HS-5 (cell line): ENCODE measurements at regions not wholly inside any gene's neighbourhood (a gene's known extent, or its start where the extent isn't known, plus 50 kb on each side); places are given as distances from the start of the nearest gene placed in this dataset.

ENCODE experiments used
- DNase-seq: peaks from one replicate; pipeline ENCODE4 v3.0.0-alpha.2; 2012; ENCODE audit warnings: low read depth

DNA sequence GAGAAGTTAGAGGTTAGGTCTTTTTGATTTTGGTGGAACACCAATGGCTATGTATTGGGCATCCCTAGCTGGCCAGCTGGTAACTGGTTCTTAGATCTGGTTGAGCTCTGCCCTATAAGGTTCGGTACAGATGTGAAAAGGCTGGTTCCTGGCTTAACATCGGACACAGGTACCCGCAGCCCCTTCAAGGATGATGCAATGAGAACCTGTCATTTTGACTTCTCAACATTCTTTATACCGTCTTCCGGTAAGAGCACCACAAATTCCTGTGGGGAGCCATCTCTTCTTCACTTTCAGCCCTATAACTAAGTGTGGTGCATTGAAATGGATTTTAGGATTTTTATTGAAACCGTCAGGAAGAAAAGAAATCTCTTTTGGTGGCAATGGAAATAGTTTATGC is 222.8 kb downstream of the ADAMTS9 start:
- DNase-seq = no peak

DNA sequence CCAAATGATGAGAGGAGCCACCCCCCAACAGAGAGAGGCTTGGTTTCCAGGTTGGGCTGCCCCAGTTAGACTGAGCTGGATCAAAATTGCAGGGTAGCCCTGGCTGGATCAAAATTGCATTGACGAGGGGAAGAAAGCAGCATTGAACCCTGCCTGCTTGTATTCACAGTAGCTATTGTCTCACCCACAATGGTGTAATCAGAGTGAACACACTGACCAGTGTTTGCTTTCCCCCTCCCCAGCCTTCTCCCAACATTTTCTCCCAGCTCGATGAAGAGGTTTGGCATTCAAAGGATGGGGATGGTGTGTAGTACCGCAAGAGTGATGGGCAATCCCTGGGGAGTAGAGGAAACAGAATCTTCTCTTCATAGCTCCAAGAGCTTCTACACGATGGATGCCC is 223.8 kb downstream of the ADAMTS9 start:
- DNase-seq = no peak

DNA sequence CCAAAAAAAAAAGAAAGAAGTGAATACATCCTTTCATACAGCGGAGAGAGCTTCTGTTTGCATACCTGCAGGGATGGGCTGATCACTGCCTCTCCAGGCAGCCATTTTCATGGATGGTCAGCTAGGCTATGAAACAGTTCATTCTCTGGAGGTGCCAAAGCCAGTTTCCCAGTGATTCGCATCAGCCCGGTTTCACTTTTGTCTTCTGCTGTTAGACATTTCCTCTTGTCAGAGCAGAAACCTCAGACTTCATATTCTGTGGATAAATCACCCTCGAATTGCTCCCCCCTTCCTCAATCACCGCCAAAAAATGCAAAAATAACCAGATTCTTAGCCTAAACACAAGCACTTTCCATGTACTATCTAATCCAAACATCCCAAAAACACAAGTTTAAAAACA is 225.6 kb downstream of the ADAMTS9 start:
- DNase-seq = peak; percentile 88

DNA sequence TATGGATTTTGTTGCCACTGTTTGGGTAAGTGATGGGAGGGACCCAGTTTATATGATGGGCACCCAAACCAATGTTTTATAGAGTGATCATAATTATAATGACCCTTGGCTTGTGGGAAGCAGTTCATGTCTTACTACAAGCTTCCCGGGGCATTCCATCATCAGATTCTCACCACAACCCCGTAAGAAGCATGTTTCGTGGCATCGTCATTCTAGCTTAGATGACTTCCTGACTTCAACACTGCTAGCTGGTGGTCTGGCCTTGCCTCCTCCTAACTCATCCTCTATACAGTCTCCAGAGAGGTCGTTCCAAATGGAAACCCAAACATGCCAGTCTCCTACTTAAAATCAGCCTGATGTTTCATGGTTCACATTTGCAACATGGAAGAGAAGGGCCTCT is 226.9 kb downstream of the ADAMTS9 start:
- DNase-seq = peak; percentile 73

DNA sequence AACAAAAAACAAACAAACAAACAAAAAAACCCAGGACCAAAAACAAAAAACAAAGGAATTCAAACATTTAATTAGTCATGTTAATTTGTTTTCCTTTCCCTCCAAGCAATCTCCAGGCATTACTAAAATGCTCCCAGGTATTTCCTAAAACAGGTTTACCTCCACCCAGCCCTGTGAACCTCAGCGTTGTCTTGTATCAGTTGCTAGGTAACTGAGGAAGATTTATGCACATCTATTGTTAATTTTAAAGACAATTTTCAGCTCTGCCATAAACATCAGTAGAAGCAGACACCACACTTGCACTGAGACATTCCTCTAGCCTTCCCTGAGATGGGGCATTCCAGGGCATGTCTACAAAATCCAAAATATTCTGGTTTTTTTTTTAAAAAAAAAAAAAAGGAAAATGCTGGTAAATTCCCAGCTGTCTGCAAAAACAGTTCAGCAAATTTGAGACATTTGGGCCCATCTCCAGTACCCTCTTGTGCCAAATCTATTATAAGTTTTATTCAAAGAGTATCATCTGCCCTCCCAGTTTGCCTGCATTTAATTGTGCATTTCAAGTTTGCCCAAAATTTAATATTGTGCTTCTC is 227.6 kb downstream of the ADAMTS9 start:
- DNase-seq = no peak

DNA sequence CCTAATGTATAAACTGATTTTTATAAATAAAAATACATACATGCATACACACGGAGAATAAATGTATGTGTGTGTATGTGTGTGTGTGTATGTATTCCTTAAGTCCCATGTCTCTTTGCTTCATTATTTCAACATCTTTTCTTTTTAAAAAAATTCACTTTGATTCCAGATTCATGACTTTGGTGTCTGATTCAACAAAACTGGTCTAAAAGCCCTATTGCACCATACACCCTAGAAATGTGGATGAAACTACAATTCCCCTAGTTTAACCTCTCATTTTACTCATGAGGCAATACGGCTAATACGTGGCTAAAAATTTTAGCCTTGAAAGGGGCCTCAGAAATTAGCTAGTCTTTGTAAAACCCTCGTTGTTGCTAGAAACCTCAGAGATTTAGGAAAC is 228.1 kb downstream of the ADAMTS9 start:
- no peak for DNase-seq

DNA sequence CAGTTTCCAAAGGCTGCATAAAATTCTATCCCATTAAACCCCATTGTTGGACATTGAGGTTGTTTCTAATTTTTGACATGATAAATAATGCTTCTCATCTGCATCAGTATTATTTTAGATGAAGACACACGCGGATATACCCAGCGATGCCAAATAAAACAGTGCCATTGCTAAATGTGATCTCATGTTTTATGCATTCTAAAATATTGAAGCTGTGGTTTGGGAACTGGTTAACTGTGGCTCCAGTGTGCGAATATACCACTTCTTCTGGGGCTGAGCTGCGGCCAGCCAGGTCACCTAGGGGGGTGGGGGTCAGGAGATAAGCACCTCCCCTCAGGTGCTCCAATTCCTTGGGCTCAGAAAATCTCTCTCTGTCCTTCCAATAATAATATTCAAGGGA is 230.0 kb downstream of the ADAMTS9 start:
- DNase-seq = no peak

DNA sequence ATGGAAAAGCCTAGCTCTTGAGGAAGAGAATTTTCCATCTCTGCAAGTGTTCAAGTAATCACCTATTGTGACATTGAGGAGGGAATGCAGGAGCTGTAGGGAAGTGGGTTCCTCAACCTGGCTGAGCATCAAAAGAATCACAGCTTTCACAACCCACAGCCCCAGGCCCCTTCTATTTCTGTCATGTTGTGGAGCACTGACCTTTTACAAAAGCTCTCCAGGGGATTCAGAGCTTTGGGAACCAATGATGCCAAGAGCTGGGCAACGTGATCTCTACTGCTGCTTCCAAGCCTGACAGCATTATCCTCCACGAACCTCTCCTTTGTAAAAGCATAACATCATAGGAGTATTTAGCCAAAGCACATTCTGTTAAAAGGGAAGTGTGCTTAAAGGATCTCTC is 231.1 kb downstream of the ADAMTS9 start:
- no peak for DNase-seq

DNA sequence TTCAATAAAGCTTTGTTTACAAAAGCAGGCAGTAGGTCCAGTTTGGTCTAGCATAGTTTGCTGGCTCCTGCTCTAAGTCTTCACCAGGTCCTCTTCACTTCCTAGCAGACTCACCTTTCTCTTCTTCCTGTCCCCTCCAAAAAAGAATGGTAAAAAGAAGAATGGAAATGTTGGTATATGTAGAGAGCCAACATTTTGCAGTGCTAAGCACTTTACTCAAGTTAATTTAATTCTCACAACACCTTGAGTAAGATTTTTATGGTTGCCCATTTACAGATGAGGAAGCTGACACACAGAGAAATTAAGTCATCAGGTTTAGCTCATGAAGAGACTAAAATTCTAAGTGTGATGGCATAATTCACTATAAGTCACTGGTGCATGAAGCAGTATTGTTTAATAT is 230.1 kb upstream of the PRICKLE2 start:
- DNase-seq = no peak

DNA sequence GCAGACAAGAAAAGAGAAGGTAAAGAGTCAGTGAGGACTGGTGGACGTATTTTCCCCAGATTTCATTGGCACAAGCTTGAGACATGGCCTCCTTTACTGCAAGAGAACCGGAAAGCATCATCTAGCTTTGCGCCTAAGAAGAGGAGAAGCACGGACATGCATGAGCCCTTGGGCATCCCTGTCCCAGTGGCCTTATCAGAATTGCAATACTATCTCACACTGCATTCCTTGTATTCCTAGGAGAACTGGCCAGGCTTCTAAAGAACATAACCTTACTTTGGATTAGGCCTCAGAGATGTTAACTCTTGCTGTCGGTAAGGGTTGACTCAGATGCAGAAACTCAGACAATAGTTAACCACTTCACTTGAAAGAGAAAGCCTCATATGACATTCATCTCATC is 229.5 kb upstream of the PRICKLE2 start:
- no peak for DNase-seq

DNA sequence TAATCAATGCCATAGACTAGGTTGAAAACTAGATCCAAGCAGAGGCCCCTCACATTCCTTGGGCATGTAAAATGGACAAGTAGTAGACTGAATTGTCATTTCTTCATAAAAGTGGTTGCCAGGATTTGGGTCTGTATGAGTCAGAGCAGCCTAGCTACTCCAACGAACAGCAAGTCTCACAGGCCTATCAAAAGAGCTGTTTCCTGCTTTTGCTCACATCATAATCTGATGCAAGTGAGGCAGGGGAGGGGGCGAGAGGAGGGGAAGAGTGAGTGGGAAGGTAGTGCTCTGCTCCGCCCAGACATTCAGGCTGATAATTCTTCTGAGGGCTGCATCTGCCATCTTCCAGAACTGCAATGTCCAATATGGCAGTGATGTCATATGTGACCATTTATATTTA is 228.9 kb upstream of the PRICKLE2 start:
- no peak for DNase-seq

DNA sequence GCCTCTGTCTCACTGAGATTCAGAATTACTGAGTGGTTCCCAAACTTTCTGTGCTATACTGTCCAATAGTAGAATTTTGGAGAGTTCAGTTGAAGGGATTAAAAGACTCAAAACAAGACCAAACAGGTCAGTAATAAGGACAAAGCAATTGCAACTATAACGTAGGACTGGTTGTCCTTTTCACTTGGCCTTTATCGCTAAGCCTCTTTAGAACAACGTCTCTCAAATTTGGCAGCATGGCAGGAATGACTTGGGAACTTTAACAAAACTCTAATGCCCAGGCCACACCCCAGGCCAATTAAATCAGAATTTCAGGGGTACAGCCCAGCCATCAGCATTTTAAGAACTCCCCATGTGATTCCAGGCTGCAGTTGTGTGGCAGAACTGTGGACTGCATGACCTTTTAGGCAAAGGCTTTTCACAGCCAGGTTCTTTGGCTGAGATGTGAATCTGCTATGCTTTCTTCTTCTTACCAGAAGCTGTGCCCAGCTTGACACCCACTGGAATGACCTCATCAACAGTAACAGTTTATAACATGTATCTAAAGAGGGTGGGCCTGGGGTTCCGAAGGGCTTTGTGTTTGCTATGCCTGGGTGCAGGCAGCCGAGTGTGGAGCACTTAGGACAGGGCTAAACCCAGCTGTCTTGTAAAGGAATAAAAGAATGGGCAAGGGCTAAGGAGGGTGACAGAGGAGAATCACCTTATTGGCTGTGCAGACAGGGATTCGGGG is 226.2 kb upstream of the PRICKLE2 start:
- DNase-seq = no peak

DNA sequence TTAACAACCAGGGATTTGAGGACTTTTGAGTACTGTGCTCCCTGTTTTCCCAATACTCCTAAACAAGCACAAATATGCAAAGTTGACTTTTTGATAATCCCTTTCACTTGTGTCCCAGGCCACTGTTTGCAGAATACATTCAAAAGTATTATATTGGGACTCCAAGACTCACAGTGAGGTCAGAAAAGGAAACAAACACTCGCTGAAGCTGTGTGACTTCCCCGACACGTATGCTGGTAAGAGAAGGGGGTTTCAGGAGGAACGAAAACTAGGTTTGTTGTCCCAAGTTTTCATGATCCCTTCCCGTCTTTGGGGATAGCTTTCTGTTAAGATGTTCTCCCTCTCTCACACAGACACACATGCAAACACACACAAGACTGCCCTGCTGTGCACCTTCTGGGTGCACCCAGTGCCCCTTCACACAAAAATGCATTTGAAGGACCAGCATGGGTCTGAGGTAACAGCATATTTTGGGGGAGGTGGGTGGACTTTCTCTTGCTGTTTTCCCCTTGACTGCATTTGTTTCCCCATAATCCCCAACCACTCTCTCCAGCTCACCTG is 225.2 kb upstream of the PRICKLE2 start:
- DNase-seq = no peak

DNA sequence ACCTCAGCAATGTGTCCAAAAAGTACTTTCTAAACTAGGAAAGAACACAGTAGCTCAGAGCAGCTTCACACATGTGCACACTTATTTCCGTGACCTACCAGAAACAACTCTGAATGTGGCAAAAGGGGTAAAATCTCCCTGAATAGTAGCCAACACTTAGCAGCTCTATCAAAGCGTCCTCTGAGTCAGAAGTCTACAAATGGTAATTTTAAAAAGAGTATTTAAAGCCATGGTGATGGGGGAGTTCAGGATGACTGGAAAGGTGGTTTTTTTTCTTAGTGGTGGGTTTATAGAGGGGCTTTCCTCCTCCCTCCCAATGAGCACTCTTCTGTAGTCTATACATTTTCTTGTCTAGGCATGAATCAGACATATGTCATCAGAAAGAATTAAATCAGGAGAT is 223.8 kb upstream of the PRICKLE2 start:
- no peak for DNase-seq

DNA sequence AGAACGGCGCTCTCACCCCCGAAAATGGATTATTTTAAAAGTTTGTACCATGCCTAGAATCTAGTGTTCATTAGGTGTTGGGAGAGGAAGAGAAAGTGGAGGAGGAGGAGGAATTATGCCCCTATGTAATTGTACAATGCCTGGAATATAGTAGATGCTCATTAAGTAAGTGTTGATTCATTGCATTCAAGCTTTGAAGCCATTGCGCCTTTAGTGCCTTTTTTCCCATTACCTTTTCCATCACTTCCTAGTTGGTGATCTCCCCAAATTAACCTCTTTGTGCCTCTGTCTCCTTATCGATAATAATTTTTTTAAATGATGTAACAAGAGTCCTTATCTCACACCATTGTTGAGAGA is 220.7 kb upstream of the PRICKLE2 start:
- DNase-seq = no peak

DNA sequence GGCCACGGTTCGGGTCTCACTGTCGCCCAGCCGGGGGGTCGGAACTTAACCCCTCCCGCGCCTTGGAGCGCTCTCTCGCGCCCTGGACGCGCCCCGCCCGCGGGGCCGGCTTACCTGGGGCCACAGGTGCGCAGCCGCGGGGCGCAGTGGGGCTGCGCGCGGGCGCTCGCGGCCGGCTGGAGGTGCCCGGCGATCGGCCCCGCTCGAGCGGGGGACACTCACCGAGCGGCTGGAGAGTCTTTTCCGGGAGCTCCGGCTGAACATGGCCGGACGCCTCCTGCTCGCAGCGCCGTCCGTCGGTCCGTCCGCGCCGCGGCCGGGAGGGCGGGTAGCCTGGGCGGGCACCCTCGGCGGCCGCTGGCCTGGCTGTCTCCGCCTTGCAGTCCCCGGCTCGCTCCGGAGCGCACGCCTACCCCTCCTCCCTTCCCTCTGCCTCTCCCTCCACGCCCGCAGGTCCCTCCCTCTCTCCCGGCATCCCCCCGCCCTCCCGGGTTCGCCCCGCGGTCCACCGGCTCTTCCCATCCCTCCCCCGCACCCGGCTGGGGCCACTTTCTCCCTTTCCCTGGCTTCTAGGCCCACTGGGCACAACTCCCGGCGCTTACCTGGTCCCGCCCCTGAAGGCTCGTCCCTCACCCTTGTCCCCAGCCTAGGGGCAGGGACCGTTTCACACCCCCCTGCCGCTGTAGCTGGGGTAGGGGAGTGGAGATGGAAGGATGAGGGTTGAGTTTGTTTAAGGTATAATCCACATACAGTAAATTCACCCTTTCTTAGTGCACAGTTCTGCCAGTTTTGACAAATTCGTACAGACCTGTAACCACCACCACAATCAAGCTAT is 220.1 kb upstream of the PRICKLE2 start:
- no peak for DNase-seq

DNA sequence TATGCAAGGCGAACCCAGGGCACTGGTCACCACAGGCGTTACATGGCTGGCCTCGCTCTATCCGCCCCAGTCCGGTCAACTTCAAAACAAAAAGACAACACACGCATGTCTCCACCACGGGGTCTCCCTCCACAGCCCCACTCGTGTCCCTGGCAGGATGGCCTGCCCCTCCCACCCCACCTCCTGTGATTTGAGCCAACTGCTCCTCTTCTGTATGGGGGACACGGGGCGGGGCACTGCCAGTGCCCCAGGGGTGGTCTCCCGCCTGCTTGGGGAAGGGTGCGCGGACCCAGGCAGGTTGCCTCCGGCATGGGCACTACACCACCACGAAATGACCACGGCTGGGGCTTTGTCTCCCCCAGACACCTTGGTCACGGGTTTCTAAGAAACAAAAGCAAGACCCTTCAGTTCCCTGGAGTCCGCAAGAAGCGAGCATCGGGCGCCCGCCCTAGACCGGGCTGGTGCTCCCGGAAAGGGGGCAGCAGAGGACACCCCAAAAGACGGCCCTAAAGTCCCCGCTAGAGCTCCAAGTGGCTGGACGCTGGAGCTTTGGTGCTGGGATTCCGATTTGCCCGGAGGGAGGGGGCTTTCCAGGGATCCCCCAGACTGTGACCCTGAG is 219.3 kb upstream of the PRICKLE2 start:
- DNase-seq = no peak

DNA sequence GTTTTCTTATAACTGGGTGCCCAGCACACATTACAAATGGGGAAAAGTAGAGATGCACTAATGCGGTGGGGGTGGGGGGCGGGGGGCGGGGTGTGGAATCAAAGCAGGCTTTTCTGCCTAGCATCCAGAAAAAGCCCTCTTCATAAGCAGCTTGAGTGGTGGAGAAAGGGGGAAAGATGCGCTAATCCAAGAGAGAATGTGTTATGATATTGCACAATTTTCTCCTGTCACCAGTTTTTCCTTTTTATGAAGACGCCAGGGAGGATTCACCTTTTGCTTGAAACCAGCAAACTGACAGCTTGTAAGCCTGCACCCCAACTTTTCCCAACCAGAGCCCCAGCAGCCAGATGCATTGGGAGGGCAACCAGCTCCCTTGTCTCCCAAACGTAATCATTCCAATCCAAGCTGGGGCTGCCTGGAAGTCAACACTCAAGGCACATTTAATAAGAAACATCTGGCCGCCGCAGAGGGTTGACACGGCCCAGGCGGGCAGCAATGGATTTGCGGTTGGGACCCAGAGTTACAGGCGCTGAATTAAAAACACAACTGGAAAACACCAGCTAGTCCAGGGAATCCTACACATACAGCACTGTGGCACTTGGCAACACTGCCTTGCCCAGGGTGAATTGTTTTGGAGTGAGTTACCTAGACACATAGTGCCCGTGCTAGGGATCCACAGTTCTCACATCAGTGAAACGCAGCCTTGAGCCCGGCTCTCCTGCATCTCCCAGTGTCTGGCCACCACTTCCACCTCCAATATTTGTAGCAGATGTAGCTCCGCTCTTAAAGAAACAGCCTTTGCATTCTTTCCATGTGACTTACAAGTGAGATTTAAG is 218.5 kb upstream of the PRICKLE2 start:
- DNase-seq = peak; percentile 49

DNA sequence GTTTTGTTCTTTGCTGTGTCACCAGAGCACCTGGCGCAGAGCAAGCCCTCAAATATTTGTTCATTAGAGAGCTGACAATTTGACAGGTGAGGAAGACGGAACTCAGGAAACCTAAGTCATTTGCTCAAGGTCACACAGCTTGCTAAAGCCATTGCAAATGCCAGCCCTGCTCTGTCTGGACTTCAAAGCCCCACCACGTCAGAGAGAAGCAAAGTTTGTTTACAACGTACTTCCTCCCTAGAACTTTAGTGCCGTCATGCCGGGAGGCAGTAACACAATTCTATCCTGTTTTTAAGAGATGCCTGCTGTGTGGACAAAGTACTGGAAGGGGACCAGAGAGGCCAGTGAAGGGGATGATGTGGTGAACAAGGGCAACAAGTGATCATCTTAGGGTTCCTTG is 216.6 kb upstream of the PRICKLE2 start:
- DNase-seq = no peak

DNA sequence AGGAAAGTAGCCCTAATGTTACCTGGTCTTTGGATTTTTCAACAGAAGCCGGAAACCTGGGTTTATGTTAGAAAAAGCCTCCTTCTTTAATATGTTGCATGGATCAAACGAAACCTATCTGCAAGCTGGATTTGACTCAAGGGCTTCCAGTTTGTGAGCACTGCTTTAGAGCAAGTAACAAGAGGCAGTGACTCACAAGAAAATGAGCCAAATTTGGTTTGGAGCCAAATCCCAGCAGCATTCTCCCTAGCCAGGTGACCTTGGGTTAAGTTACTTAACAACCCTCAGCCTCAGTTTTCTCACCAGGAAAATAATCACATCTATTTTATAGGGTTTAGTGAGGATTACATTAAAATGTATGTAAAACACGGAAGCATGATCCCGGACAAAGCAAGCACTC is 215.2 kb upstream of the PRICKLE2 start:
- DNase-seq = peak; percentile 42

DNA sequence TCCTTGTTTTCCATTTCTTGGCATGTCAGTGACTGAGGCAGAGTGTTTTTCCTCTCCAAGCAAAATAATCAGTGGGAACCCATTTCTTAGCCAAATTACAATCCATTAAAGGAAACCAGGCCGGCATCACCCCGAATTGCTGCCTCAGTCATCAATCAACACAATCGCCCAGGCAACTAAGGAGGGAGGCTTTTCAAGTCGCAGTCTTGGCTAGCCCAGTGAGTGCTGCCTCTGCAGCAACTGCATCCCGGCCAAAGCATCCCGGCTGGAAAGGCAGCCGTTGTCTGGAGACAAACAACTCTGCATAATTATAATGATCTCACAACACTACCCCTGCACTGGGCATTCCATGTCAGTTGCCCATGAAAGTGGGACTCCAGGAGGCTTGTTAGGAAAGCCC is 213.5 kb upstream of the PRICKLE2 start:
- no peak for DNase-seq

DNA sequence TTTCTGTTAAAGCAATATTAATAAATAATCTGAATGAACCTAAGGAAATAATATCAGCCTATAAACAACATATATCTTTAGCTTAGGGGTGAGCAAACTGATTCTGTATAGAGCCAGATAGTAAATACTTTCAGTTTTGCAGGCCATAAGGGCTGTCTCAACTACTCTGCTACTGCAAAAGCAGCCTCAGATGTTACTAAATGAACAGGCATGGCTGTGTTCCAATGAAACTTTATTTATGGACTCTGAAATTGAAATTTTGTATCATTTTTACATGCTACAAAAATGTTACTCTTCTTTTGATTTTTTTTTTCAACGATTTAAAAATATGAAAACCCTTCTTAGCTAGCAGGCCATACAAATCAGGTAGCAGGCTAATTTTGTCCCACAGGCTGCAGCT is 212.8 kb upstream of the PRICKLE2 start:
- no peak for DNase-seq
